ENCODE measurements at regions not wholly inside any gene's neighbourhood (a gene's known extent, or its start where the extent isn't known, plus 50 kb on each side); places are given as distances from the start of the nearest gene placed in this dataset.

DNA sequence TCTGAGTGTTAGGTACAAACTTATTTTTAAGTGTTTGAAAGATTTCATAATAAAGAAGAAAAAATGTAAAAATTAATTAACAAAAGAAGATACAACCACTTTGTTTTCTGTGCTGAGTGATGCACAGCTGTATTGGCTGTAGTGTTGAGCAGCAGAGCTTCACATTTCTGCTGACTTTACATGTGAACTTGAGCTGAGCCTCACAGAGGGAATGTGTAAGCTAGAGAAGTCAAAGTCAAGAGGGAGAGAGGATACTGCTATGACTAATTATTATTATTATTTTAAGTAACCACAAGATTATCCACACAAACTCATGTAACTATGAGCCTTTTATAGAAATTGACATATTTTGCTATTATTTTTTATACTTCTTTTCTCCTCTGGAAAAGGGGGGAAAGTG lies 159.1 kb upstream of the ZSWIM2 start:
- TF ChIP-seq, protein P1, sequence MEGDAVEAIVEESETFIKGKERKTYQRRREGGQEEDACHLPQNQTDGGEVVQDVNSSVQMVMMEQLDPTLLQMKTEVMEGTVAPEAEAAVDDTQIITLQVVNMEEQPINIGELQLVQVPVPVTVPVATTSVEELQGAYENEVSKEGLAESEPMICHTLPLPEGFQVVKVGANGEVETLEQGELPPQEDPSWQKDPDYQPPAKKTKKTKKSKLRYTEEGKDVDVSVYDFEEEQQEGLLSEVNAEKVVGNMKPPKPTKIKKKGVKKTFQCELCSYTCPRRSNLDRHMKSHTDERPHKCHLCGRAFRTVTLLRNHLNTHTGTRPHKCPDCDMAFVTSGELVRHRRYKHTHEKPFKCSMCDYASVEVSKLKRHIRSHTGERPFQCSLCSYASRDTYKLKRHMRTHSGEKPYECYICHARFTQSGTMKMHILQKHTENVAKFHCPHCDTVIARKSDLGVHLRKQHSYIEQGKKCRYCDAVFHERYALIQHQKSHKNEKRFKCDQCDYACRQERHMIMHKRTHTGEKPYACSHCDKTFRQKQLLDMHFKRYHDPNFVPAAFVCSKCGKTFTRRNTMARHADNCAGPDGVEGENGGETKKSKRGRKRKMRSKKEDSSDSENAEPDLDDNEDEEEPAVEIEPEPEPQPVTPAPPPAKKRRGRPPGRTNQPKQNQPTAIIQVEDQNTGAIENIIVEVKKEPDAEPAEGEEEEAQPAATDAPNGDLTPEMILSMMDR (IDR thresholded peaks at IDR 0.05), result no peak
- no peak for TF ChIP-seq EP300 (IDR thresholded peaks at IDR 0.05)

All from gastroesophageal sphincter (tissue), 3 donors.